CD4-positive, alpha-beta T cell treated with Interleukin-17A for 1 hour (primary cell): ENCODE measurements at regions not wholly inside any gene's neighbourhood (a gene's known extent, or its start where the extent isn't known, plus 50 kb on each side); places are given as distances from the start of the nearest gene placed in this dataset.

Experiments used
- DNase-seq: peaks from one replicate; pipeline ENCODE4 v3.0.0-alpha.2; 2020

- no peak for DNase-seq
Observed at GRCh38 chr5:174236070-174236469, 190.6 kb downstream of the NSG2 start.

GRCh38 chr5:174239718-174240117 is 194.2 kb downstream of the NSG2 start:
- no peak for DNase-seq

GRCh38 chr5:174242573-174242972 is 197.1 kb downstream of the NSG2 start:
- no peak for DNase-seq

- no peak for DNase-seq
Observed at GRCh38 chr5:174243904-174244303, 198.4 kb downstream of the NSG2 start.

- DNase-seq, result no peak
Observed at GRCh38 chr5:174245516-174246075, 200.1 kb downstream of the NSG2 start.

- no peak for DNase-seq
Observed at GRCh38 chr5:174246743-174247142, 201.2 kb downstream of the NSG2 start.

GRCh38 chr5:174247301-174247700 is 201.8 kb downstream of the NSG2 start:
- DNase-seq, result no peak

GRCh38 chr5:174251305-174252000 is 205.9 kb downstream of the NSG2 start:
- DNase-seq, result no peak

GRCh38 chr5:174252121-174252520 is 206.6 kb downstream of the NSG2 start:
- DNase-seq, result no peak

- no peak for DNase-seq
Observed at GRCh38 chr5:174259696-174260420, 214.4 kb downstream of the NSG2 start.

GRCh38 chr5:174271316-174271715 is 225.8 kb downstream of the NSG2 start:
- DNase-seq, result no peak

GRCh38 chr5:174272671-174273070 is 227.2 kb downstream of the NSG2 start:
- no peak for DNase-seq

- no peak for DNase-seq
Observed at GRCh38 chr5:174273325-174273724, 227.8 kb downstream of the NSG2 start.

- no peak for DNase-seq
Observed at GRCh38 chr5:174275959-174276358, 230.5 kb downstream of the NSG2 start.

- no peak for DNase-seq
Observed at GRCh38 chr5:174281089-174281760, 235.7 kb downstream of the NSG2 start.

GRCh38 chr5:174281855-174282254 is 236.3 kb downstream of the NSG2 start:
- DNase-seq, result no peak

GRCh38 chr5:174282391-174282790 is 236.9 kb downstream of the NSG2 start:
- no peak for DNase-seq

GRCh38 chr5:174283211-174284005 is 237.9 kb downstream of the NSG2 start:
- DNase-seq, result no peak

GRCh38 chr5:174284873-174285272 is 239.4 kb downstream of the NSG2 start:
- DNase-seq, result no peak

GRCh38 chr5:174287761-174288160 is 242.3 kb downstream of the NSG2 start:
- DNase-seq, result no peak

GRCh38 chr5:174288439-174288838 is 242.9 kb downstream of the NSG2 start:
- DNase-seq, result no peak

- no peak for DNase-seq
Observed at GRCh38 chr5:174291162-174291561, 245.7 kb downstream of the NSG2 start.

- no peak for DNase-seq
Observed at GRCh38 chr5:174292348-174292747, 246.8 kb downstream of the NSG2 start.
